BE2C (cell line): ENCODE measurements at regions not wholly inside any gene's neighbourhood (a gene's known extent, or its start where the extent isn't known, plus 50 kb on each side); places are given as distances from the start of the nearest gene placed in this dataset.

Source experiments
- DNase-seq: peaks from one replicate; pipeline ENCODE4 v3.0.0-alpha.2; 2020
- H3K27me3 ChIP-seq: fragments of 250-450 bp; sonication (Bioruptor Pico); 2 replicates; pipeline ENCODE4 v1.5.1; 2020; ENCODE audit warnings: mild to moderate bottlenecking
- H3K36me3 ChIP-seq: fragments of 250-450 bp; sonication (Bioruptor Pico); 2 replicates; pipeline ENCODE4 v1.5.1; 2020; ENCODE audit warnings: mild to moderate bottlenecking
- H3K4me1 ChIP-seq: fragments of 250-450 bp; sonication (Bioruptor Pico); 2 replicates; pipeline ENCODE4 v1.5.1; 2020
- H3K4me3 ChIP-seq: 2 replicates; pipeline ENCODE4 v1.5.1; 2011; ENCODE audit warnings: low read depth, low read length
- H3K9me3 ChIP-seq: fragments of 250-450 bp; sonication (Bioruptor Pico); 2 replicates; pipeline ENCODE4 v1.5.1; 2020
- TF ChIP-seq, protein P1 (sequence below): IDR thresholded peaks from 2 replicates; pipeline ENCODE4 v1.5.1; 2012; ENCODE audit warnings: mild to moderate bottlenecking, low read depth, low read length

DNA sequence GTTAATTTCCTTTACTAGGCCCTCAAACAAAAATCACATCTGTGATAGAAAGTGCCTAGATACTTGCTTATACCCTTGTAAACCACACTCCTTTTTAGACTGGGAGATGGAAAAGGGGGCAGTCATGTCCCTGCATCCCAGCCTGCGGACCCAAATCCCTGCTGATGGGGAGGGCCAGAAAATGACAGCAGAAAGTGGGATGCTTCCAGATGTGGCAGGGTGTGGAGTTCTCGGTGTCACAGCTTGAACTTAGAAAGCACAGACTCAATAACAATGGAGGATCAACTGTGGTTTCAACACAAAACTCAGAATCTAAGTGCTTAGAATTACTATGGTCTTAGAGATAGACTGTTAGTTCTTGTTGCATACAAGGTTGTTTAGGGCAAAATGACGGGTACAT lies 95.6 kb upstream of the F3 start:
- no peaks in the 10 kb centered on the region for H3K36me3 ChIP-seq
- no peaks in the 10 kb centered on the region for H3K4me1 ChIP-seq
- TF ChIP-seq, protein P1, sequence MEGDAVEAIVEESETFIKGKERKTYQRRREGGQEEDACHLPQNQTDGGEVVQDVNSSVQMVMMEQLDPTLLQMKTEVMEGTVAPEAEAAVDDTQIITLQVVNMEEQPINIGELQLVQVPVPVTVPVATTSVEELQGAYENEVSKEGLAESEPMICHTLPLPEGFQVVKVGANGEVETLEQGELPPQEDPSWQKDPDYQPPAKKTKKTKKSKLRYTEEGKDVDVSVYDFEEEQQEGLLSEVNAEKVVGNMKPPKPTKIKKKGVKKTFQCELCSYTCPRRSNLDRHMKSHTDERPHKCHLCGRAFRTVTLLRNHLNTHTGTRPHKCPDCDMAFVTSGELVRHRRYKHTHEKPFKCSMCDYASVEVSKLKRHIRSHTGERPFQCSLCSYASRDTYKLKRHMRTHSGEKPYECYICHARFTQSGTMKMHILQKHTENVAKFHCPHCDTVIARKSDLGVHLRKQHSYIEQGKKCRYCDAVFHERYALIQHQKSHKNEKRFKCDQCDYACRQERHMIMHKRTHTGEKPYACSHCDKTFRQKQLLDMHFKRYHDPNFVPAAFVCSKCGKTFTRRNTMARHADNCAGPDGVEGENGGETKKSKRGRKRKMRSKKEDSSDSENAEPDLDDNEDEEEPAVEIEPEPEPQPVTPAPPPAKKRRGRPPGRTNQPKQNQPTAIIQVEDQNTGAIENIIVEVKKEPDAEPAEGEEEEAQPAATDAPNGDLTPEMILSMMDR: no peak
- no peak for DNase-seq
- no peaks in the 10 kb centered on the region for H3K27me3 ChIP-seq
- no peaks in the 10 kb centered on the region for H3K9me3 ChIP-seq
- no peak overlapping the region for H3K4me3 ChIP-seq

DNA sequence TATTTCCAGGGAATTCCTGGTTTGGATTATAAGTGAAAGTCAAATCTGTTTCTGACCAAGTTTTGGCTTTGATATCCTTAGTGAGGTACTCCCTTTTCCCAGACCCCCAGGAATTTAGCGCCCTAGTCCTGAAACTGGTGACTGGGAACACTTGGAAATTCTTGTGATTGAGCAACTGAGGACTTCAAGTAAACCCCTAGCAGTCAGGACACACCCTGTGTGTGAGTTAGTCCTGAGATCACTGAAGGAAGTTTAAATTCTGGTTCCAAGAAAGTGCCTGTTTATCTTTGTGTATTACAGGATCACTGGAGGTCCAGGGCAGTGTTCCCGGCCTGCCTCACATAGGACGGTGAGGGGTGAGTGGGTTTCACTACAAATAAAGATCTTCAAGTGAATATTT lies 95.1 kb upstream of the F3 start:
- no peaks in the 10 kb centered on the region for H3K4me1 ChIP-seq
- no peaks in the 10 kb centered on the region for H3K9me3 ChIP-seq
- no peaks in the 10 kb centered on the region for H3K36me3 ChIP-seq
- H3K27me3 ChIP-seq: no peaks in the 10 kb centered on the region
- no peak overlapping the region for H3K4me3 ChIP-seq
- TF ChIP-seq, protein P1: no peak
- DNase-seq: no peak

DNA sequence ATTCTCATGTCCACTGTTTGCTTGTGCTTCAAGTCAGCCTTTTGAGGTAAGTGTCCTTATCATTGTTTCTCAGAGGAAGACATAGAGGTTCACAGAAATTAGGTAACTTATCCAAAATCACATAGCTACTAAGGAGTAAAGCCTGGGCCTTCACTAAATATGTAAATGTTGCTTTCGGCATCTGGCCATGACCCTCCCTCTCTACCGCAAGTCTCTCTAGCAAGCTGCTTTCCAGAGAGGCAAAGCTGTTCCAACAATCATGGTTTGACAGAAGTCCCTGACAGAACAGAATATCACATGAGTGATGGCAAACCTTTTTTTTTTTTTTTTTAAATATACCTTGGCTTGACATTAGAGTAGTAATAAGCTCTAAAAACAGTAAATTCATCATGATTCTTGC lies 94.5 kb upstream of the F3 start:
- Histone ChIP-seq H3K27me3 (no peaks in the 10 kb centered on the region), H3K4me1 (no peaks in the 10 kb centered on the region), H3K4me3 (no peak overlapping the region), H3K36me3 (no peaks in the 10 kb centered on the region), H3K9me3 (no peaks in the 10 kb centered on the region)
- DNase-seq: no peak
- TF ChIP-seq, protein P1: no peak

DNA sequence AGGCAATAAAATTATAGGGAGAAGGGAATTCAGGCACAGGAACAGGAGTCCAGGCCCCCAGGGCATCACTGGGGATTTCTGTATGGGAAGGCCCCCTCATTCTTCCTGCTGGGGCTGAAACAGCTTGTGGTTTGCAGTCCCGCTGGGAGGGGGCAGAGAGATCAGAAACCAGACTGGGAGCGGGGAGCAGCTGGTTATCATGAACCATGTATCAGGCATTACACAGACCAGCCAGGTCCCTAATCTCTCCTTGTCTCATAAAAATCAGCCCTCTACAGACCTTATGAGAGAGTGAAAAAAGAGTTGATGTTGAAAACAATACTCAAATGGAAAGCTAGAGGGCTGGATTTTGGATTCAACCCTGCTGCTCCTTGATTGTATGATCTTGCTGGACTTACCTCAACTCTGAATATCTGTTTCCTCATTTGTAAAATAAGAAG lies 93.4 kb upstream of the F3 start:
- TF ChIP-seq, protein P1: peak; percentile 24; the same call in 1 of the 2 replicates
- H3K9me3 ChIP-seq: no peaks in the 10 kb centered on the region
- peak; percentile 48 for DNase-seq
- H3K4me1 ChIP-seq: no peaks in the 10 kb centered on the region
- no peaks in the 10 kb centered on the region for H3K27me3 ChIP-seq
- H3K4me3 ChIP-seq: no peak overlapping the region
- no peaks in the 10 kb centered on the region for H3K36me3 ChIP-seq

DNA sequence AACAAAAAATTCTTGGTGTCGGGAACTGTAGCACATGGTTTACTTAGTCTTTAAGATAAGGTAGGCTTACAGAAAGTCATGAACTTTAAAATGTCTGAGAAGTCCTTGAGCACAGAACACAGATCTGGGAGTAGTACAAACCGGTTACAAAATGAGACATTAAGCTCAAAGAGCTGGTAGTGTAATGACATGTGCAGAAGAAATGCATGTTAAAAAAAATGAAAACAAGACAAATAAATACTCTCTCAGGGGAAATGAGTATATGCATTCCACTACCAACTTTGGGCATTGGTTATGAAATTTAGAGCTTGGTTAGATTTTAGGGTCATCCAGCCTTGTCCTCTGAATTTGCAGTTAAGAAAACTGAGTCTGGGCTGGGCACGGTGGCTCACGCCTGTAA lies 91.5 kb upstream of the F3 start:
- DNase-seq: no peak
- Histone ChIP-seq H3K9me3 (no peaks in the 10 kb centered on the region), H3K4me1 (no peaks in the 10 kb centered on the region), H3K36me3 (no peaks in the 10 kb centered on the region), H3K27me3 (no peaks in the 10 kb centered on the region), H3K4me3 (no peak overlapping the region)
- TF ChIP-seq, protein P1: no peak

DNA sequence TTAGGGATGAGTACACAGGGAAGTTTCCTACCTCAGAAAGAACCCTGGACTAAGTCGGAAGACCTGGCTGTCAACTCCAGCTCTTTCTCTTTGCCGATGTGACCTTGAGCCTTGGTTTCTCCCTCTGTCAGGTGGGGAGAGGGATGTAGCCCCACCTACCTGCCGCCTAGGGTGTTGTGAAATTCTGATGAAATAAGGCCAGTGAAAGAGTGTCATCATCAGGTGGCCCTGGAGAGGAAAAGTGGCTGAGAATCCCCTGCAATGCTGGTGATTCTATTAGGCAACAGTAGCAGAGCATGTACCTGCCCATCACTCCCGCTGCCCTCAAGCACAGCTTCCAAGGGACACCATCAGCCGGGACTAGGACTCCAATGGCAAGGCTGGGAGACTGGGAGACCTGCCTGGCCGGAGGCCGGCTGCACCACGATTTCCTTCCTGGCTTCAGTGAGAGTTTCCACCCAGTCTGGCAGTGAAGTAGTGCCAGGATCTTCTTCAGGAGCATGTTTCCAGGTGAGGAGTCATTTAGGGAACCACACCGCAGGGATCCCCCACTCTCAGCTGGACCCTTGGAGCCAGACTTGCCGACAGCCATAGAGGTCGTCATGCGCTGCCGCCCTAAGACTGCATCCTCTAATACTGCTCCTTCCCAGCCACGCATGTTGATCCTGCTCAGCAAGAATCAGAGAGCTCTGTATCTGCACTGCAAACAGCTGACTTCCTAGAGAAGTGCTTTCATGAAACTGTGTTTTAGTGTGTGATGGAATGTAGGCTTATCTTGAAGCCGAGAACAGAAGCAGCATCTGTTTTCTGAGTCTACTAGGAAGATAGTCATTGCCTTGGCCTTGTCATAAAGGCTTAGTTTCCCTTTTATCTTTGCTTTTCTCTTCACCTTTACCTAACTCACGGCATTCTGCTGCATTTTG lies 88.0 kb upstream of the F3 start:
- TF ChIP-seq, protein P1: no peak
- H3K36me3 ChIP-seq: no peaks in the 10 kb centered on the region
- DNase-seq: no peak
- H3K27me3 ChIP-seq: no peaks in the 10 kb centered on the region
- no peaks in the 10 kb centered on the region for H3K9me3 ChIP-seq
- no peak overlapping the region for H3K4me3 ChIP-seq
- no peaks in the 10 kb centered on the region for H3K4me1 ChIP-seq
